ENCODE measurements at regions not wholly inside any gene's neighbourhood (a gene's known extent, or its start where the extent isn't known, plus 50 kb on each side); places are given as distances from the start of the nearest gene placed in this dataset.
"Not testable (repeated sequence)": the region's sequence is repeated elsewhere in the genome, so short reads cannot be mapped to it uniquely, and the experiment has no call there.

- not testable (repeated sequence) for TF ChIP-seq POLR2A (IDR thresholded peaks at IDR 0.05; ENCODE audit: low read length); GATA1 (IDR thresholded peaks at IDR 0.05; ENCODE audit: low read depth, low read length)
These were observed 479.2 kb downstream of the RPIA start for GRCh38 chr2:89170506-89171173.
